Thyroid gland (tissue), 4 donors: ENCODE measurements at regions not wholly inside any gene's neighbourhood (a gene's known extent, or its start where the extent isn't known, plus 50 kb on each side); places are given as distances from the start of the nearest gene placed in this dataset.

ENCODE experiments used
- POLR2A ChIP-seq, 2 donors: fragments of 450-650 bp; IDR thresholded peaks; one replicate each; pipeline ENCODE4 v1.6.1; 2017; ENCODE audit warnings: antibody characterized with exemption in 2 of 2, mild to moderate bottlenecking in 2 of 2, moderate library complexity in 1 of 2
- TF ChIP-seq, protein P1 (sequence below), 6 experiments: fragments of 200-600 bp in 3 of 6; fragments of 450-650 bp in 3 of 6; sonication (generic) in 3 of 6; IDR thresholded peaks; one replicate each; pipeline ENCODE4 v1.5.1; 2016 to 2019; ENCODE audit warnings: antibody characterized with exemption in 6 of 6, mild to moderate bottlenecking in 2 of 6, inconsistent platforms in 1 of 6, moderate library complexity in 1 of 6

DNA sequence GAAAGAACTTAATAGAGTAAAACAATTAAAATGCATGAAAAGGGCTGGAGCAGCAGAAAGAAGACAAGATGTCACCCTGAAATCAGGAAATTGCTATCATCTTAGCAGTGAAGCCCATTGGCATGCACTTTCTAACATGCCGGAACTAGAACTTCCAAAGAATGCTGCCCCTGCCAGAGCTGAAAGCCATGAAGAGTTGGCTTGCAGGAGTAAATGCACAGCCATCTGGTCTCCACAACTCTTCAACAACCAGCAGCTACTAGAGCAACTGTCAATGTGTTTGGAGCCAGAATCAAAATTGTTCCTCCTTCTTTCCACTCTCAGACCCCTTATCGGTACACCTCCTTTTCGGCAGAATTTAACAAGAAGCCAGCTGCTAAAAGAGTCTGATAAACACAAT is 414.1 kb downstream of the KCNH5 start:
- TF ChIP-seq, protein P1, sequence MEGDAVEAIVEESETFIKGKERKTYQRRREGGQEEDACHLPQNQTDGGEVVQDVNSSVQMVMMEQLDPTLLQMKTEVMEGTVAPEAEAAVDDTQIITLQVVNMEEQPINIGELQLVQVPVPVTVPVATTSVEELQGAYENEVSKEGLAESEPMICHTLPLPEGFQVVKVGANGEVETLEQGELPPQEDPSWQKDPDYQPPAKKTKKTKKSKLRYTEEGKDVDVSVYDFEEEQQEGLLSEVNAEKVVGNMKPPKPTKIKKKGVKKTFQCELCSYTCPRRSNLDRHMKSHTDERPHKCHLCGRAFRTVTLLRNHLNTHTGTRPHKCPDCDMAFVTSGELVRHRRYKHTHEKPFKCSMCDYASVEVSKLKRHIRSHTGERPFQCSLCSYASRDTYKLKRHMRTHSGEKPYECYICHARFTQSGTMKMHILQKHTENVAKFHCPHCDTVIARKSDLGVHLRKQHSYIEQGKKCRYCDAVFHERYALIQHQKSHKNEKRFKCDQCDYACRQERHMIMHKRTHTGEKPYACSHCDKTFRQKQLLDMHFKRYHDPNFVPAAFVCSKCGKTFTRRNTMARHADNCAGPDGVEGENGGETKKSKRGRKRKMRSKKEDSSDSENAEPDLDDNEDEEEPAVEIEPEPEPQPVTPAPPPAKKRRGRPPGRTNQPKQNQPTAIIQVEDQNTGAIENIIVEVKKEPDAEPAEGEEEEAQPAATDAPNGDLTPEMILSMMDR (IDR thresholded peaks at IDR 0.05) = no peak
- no peak for TF ChIP-seq POLR2A (IDR thresholded peaks at IDR 0.05)
